Hematopoietic multipotent progenitor cell treated with erythropoietin and hydrocortisone succinate and interleukin-3 and kit ligand, for 4 days (in vitro differentiated cells): ENCODE measurements at regions not wholly inside any gene's neighbourhood (a gene's known extent, or its start where the extent isn't known, plus 50 kb on each side); places are given as distances from the start of the nearest gene placed in this dataset.
A peak's percentile ranks its signal among the peaks of the same experiment; 100 is the strongest.

Source experiments
- DNase-seq: peaks from one replicate; pipeline ENCODE4 v3.0.0-alpha.2; 2015

DNA sequence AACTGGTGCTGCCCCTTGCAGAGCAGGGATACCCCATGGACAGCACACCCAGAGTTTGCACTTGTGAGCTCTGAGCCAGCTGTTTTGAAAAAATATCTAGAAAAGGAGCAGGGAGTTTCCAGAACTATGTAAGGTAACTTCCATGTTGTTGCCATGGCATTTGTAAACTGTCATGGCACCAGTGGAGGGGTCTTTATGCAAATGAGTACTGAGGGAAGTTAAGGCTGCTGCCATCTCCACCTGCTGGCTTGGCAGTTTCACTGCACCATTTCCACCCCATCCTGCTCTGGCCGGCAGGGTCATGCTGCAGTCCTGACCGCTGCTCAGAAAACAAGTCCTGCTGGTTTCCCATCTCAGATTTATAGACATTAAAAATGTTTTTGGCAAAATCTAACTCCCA, 52.3 kb upstream of the SNTG2 start:
- DNase-seq: peak; percentile 5

DNA sequence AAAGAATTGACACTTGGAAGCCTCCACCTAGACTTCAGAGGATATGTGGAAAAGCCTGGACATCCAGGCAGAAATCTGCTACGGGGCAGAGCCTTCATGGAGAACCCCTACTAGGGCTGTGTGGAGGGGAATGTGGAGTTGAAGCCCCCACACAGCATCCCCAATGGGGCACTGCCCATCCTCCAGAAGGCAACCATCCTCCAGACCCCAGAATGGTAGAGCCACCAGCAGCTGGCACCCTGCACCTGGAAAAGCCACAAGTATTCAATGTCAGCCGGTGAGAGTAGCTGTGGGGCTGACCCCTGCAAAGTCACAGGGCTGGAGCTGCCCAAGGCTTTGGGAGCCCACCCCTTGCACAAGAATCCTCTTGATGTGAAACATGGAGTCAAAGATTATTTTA, 53.6 kb upstream of the SNTG2 start:
- DNase-seq: no peak

DNA sequence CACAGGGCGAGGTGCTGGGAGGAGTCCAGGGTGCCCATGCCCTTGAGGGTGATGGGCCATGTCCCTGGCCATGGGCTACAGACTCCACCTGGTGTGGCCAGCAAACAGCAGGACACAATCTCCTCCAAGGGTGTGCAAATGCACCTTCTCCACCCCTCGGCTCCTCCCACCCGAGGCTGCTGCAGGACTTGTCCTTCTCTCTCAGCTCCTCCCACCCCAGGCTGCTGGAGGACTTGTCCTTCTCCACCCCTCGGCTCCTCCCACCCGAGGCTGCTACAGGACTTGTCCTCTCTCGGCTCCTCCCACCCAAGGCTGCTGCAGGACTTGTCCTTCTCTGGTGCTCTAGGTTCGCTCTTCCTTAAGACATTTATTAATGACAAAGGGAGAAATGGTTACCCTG, 57.3 kb upstream of the SNTG2 start:
- peak; percentile 23 for DNase-seq

DNA sequence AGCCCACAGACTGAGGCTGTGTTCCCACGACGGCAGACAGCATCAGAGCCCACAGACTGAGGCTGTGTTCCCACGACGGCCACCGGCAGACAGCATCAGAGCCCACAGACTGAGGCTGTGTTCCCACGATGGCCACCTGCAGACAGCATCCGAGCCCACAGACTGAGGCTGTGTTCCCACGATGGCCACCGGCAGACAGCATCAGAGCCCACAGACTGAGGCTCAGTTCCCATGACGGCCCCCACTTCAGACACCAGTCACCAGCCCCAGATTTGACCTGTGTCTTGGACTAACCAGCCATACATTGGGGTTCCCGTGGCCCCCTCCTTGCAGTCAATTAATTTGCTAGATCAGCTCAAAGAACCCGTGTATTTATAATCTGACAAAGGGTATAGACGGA, 57.8 kb upstream of the SNTG2 start:
- no peak for DNase-seq

DNA sequence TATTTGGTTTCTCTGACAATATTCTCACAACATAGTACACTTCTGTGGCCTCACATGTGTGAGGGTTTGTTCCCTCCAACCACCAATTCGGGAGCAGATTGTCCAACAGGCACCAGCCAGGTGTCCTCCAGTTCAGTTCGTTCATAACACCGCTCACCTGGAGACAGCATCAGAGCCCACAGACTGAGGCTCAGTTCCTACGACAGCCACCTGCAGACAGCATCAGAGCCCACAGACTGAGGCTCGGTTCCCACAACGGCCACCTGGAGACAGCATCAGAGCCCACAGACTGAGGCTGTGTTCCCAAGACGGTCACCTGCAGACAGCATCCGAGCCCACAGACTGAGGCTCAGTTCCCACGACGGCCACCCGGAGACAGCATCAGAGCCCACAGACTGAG, 58.2 kb upstream of the SNTG2 start:
- no peak for DNase-seq

DNA sequence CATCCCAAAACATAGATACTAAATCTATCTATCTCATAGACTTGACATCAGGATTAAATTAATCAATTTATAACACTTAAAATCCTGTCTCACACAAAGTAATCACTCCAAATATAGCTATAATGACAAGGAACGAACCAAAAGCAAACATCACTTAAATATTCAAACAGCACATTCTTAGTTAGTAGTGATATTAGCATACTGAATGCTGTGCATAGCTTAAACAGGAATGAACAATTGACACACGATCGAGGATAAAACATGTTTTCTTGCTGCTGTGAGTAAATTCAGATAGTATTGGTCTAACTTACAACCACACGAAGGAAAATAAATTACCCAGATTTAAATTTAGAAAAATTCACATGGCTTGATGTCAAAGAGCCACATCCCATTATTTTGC, 58.9 kb upstream of the SNTG2 start:
- no peak for DNase-seq

DNA sequence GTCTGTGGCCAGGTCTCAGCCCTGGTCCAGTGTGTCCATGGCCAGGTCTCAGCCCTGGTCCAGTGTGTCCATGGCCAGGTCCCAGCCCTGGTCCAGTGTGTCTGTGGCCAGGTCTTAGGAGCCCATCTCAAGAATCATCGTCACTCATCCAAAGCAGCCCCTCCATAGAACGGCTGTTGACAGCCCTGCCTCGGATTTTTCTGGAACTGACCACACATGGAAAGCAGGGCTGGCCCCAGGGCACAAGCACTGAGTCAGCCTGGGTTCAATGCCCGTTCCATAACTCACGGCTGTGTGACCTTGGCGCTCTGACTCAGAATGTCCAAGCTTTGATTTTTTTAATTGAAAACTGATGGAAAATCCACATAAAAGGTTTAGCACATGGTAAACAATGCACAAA, 59.9 kb upstream of the SNTG2 start:
- no peak for DNase-seq

DNA sequence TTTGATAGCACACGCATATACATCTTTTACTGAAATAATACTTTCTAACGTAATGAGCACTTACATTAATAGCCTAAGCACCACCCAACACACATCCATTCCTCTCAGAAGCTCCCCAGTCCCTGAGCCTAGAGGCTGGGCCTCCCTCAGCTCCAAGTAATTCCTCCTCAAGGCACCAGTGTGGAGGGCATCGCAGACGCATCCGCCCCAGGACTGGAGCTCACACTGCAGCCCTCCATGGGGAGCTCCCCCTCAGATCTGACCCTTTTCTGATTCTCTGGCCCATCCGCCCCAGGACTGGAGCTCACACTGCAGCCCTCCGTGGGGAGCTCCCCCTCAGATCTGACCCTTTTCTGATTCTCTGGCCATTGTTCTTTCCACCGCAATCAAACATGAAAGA, 60.4 kb upstream of the SNTG2 start:
- DNase-seq: no peak

DNA sequence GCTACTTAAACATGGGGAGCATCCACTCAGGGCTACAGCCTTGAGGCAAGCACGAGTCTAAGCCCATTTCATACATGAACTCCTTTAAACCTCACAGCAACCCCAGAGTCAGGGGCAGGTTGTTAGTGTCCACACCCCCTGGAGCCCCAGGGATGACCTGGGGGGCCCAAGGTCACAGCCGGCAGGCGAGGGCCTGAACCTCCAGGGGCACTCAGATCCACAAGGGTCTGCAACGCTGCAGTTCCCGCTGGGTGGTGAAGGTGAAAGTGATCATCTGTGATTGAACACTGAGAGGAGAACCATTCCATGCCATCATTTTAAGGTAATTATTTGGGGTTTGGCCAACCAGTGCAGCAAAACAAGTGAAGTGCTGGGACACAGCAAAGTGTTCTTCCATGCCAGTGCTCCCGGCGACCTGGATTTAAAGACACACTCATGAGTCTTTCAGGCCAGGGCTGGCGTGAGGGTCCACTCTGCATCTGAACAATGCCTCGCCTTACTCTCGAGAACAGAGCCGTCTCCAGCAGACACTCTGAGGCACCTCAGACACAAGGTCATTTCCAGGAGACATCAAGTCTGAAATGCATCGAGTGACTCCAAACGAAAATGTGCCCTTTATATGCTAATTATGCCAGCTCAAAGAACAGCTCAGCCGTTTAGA, 61.6 kb upstream of the SNTG2 start:
- no peak for DNase-seq

DNA sequence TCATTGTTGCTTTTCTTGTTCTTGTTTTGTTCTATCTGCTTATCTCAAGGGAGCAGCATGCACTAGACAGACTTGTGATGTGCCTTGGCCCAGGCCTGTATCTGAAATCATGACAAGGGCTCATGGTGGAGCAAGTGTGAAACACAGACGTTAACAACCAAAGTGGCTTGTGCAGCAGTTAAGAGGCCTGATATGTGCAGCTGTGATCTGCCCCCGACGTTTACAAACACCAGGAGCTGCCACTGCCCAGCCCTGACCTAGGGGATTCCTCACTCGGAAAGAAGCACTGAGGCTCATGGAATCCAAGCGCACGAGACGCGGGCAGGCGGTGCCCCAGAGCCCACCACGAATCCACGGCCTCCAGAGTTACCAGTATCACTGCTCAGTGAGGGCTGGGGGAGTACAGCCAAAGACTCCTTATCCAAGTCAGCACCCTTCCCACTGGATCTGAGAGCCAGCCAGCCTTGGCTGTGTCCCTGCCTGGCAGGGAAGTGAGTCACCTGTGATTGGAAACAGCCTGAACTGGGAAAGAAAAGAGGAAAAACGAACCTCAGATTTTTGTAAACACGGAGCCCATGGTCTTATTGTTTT, 62.3 kb upstream of the SNTG2 start:
- DNase-seq: no peak

DNA sequence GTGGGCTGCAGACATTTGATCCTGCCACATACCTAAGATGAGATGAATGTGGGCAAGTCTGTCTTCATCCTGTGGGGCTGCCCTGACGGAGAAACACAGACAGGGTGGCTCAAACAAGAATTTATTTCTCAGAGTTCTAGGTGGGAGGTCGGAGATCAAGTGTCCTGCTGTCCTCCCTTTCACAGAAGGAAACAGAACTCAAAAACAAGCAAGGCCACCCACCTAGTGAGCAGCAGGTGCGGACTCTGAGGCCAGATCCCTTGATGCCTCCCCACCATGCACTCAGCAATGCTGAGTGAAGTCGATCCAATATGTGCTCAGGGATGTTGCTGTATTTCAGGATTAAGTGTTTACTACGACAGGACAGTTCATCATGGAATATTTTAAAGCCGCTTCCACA, 63.0 kb upstream of the SNTG2 start:
- no peak for DNase-seq

DNA sequence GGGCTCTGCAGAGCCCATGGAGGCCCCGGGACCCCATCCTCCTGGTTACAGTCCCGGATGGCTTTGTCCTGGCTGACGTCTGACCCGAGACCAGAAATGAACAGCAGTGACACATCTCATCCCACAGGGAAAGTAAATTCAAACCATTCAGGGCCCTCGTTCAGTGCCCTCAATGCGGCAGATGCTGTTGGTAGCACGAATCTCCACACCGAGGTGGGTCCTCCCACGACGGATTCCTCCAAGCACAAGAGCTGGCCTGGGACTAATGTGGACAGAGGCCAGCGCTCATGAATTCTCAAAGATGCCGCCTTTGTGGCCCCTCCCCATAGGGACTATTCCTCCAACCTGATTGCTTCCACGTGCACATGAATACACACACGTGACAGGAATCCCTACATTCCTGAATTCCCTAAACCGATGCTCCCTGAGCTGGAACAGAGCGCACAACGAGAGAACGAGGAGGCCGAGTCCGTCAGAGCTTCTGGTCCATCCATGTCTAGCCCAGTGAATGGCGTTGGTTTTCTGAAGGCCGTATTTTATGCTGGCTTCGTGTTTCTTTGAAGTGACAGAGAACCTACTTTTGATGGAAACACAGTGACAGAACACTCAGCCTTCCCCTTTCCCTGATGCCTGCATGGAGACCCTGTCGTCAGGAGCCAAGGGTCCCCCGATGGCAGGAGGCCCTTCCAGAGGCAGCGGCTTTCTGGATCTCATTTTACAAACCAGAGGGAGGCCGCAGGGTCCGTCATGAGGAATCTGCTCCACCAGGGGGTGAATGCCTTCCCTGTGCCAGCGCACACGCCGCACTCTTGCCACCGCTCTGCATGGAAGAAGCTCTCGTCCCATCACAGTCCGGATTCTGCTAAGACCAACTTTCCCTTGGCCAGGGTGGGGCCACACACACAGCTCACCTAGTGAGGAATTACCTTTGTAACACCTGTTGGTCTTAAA, 64.3 kb upstream of the SNTG2 start:
- no peak for DNase-seq

DNA sequence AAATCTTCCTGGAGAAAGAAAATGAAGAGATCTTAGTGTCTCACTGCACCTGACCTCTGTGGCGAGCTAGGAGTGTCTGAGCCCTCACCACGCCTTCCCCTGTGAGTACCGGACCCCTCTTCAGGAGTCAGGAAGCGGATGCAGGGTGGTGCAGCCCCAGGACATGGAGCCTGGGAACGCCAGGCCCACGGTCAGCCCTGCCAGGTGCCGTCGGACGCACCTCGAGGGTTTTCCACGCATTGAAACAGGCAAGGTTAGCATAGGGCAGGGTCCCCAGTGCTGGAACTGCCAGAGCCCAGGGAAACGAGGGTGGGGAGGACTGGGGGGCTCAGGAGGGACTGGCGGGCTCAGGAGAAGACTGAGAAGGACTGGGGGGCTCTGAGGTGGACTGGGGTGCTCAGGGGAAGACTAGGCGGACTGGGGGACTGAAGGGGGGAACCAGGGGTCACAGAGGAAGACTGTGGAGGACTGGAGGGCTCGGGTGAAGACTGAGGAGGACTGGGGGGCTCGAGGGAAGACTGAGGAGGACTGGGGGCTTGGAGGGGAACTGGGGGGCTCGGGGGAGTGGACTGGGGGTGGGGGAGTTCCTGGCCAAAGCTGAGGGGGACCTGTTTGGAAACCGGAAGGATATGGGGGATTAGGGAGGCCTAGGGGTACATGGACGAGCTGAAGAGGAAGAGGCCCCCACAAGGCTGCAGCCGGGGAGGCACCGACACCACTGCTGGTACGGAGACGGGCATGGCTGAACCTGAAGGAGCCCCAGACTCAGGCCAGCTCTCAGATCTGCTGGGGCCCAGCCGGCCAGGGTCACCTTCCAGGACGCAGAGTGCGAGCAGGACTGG, 65.2 kb upstream of the SNTG2 start:
- DNase-seq: no peak

DNA sequence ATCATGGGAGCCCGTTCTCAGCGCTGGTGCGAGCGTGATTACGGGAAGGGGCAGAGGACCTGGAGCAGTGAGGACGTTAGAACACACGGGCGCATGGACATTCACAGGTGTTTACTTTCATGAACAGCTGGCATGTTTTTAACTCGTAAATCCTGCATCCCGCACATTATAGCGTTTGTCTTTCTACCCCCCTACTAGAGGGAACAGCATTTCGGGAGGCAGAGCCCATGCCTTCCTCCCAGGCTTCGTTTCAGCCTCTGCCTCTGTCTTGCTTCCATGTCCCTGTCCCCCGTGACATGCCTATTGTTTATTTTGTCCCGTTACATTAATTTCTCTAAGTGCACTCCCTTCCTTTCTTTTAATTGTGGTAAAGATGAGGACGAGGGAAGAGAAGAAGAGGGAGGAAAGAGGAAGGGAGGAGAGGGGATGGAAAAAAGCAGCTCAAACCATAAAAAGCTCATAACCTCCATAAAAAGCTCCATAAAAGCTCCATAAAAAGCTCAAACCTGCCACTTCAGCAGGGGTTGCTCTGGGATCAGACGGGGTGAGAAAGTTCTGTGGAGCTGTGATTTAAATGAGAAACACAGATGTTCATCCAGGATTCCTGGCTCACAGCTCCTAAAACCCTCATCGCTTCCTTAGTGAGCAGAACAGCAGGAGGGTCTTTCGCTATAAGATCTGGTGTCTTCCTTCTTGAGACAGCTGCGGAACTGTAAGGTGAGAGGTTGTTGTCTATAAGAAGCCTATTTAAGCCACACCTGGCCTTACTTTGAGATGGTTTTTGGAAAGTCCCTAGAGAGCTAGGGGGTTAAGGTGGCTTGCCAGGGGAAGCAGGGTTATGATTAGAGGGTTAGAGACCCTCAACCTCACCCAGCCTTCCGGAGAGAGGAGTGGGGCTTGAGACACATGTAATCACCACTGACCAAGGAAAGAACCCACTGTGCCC, 66.6 kb upstream of the SNTG2 start:
- no peak for DNase-seq

DNA sequence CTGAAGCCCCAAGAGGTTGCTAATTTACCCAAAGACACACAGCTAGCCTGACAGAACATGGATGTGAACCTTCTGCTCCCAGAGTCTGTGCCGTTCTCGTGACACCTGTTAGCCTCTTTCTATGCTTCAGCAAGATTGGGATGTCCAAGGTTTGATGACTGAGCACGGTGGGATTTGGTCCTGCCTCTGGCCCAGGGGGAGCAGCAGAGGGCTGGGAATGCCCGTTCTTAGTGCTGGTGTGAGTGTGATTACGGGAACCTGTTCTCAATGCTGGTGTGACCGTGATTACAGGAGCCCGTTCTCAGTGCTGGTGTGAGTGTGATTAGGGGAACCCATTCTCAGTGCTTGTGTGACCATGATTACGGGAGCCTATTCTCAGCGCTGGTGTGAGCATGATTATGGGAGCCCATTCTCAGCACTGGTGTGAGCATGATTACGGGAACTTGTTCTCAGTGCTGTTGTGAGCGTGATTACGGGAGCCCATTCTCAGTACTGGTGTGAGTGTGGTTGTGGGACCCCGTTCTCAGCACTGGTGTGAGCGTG, 67.3 kb upstream of the SNTG2 start:
- no peak for DNase-seq

DNA sequence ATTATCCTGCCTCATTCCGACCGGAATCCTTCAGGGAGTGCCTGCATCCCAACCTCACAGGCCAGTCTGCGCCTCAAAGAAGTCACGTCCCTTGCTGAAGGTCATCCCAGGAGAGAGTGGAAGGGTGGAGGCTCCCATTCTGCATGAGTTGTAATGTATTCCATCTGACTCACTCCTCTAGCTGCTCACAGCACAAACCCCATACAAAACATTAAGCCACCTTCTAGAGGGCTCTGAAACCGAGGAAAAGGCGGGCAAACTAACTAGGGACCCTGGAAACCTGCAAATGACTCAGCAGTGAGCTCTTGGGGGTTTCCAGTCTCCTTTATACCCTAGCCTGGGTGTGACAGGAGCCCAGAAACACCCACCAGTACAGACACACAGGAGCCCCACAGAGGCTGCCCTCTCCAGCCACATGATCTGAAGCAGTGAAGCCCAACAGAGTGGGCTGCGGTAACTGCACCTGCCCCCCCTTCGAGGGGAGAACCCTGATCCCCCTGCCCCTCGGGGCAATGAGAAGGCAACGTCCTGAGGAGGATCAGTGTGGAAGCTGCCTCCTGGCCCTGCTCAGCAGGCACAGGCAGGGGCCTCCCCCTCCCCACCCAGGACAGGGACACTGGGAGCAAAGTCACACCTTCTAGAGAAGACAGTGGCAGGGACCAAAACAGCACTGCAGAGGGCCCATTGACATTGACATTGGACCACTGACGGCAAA, 69.3 kb upstream of the SNTG2 start:
- DNase-seq: no peak

DNA sequence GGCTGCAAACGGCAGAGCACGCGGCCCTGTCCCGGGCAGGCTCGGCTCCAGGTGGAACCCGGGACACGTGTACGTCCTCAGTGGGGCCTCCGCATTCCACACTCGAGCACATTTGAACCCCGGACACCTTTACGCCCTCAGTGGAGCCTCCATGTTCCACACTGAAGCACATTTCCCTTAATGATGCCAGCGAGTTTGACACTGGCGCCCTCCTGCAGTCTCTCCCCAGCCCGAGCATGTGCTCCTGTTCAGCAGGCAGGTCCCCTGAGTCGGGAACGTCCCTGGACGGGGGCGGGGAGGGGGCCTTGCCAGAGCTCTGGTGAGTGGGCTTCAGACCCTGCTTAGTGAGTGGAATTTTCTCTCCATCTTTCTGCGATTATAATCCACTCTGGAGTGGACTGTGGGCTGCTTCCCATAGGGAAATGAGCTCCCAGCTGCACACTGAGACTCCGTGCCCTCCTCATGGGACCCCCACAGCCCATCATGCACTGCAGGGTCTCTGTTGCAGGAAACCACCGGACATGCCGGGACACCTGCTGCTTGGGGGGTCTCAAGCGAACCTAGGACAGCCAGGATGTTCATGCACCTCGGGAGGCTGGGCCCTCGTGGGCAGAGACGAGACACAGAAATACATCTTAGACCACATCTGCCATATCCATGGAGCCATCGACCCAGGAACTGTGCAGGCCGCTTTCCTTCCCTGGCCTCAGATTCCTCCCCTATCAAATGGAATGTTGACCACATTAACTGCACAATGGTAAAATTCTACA, 70.3 kb upstream of the SNTG2 start:
- DNase-seq: no peak

DNA sequence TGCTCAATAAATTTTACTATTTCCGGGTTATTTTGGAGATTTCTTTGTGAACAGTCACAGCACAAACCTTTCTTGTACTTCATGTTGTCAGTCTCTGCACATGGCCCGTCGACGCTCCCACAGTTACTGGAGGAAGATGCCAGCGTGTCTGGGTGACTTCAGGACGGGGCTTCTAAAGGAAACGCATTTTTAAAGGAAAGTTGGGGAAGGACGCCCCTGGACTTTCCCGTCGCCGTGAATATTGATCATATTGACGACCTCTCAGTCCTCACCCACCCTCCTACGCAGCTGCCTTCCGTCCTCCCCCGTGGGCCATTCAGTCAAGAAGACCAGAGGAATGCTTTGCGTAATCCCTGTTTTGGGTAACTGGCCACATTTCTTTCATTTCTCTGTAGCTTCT, 71.1 kb upstream of the SNTG2 start:
- no peak for DNase-seq

DNA sequence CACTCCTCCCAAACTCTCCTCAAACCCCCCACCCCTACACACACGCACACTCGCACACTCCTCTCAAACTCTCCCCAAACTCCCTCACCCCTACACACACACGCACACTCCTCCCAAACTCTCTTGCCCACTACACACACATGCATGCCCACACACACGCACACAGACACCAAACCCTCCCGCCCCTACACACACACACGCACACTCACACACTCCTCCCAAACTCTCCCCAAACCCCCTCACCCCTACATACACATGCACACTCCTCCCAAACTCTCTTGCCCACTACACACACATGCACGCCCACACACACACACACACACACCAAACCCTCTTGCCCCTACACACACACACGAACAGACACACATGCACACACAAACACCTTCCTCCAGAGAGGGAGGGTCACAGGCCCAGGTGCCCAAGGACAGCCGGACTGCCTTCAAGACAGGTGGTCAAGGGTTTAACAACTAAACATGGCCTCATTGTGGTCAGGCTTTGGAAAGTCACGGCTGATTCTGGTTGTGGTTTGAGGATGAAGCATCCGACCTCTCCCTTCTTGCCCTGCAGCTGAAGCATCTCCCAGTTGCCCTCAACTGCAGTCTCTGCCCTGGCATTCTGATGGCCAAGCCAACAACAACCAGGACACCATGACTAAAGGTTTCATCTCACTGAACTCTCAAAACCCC, 72.3 kb upstream of the SNTG2 start:
- no peak for DNase-seq

DNA sequence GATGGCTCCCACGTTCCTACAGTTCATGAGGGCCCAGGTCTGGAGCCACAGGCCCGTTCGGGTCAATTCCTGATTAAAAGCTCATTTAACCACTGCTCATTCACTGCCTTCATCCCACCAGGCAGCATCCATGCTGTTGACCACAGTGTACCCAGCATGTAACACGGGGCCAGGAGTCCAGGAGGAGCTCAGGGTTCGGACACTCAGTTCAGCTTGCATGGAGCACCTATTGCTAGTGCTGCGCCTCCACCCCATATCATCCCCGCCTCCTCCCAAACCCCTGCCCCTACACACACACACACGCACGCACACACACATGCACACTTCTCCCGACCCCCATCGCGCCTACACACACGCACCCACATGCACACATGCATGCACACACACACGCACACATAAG, 72.9 kb upstream of the SNTG2 start:
- no peak for DNase-seq
